C4-2B (cell line): ENCODE measurements at regions not wholly inside any gene's neighbourhood (a gene's known extent, or its start where the extent isn't known, plus 50 kb on each side); places are given as distances from the start of the nearest gene placed in this dataset.

ENCODE experiments used
- CTCF ChIP-seq: fragments of 450-650 bp; conservative IDR thresholded peaks from 2 replicates; pipeline ENCODE4 v1.5.1; 2017; ENCODE audit warnings: mild to moderate bottlenecking
- ZFX ChIP-seq: fragments of 450-650 bp; IDR thresholded peaks from 2 replicates; pipeline ENCODE4 v1.6.1; 2017

GRCh38 chr2:234649951-234650350 lies 153.1 kb upstream of the ARL4C start:
- TF ChIP-seq CTCF (no peak), ZFX (no peak)
